Epithelial cell of esophagus (primary cell): ENCODE measurements at regions not wholly inside any gene's neighbourhood (a gene's known extent, or its start where the extent isn't known, plus 50 kb on each side); places are given as distances from the start of the nearest gene placed in this dataset.
"Not testable (repeated sequence)": the region's sequence is repeated elsewhere in the genome, so short reads cannot be mapped to it uniquely, and the experiment has no call there.

Experiments
- DNase-seq: peaks from one replicate; pipeline ENCODE4 v3.0.0; 2010; ENCODE audit warnings: low read depth
- H3K4me3 ChIP-seq: 2 replicates; pipeline ENCODE4 v1.5.1; 2011; ENCODE audit warnings: mild to moderate bottlenecking, low read length, control low read depth
- CTCF ChIP-seq: IDR thresholded peaks from 2 replicates; pipeline ENCODE4 v1.5.1; 2011; ENCODE audit warnings: low read depth, mild to moderate bottlenecking, low read length, control low read depth, inconsistent platforms; ENCODE audit not compliant: insufficient read depth; ENCODE audit errors: missing control alignments

- H3K4me3 ChIP-seq: no peak overlapping the region
- no peak for DNase-seq
- no peak for TF ChIP-seq CTCF
These were observed 94.8 kb upstream of the CENPE start for GRCh38 chr4:103292959-103293358.

GRCh38 chr4:103292373-103292772 is 94.2 kb upstream of the CENPE start:
- no peak overlapping the region for H3K4me3 ChIP-seq
- DNase-seq: no peak
- TF ChIP-seq CTCF: no peak

GRCh38 chr4:103289186-103289585 is 91.0 kb upstream of the CENPE start:
- no peak for DNase-seq
- no peak overlapping the region for H3K4me3 ChIP-seq
- no peak for TF ChIP-seq CTCF

GRCh38 chr4:103272174-103272573 is 74.0 kb upstream of the CENPE start:
- TF ChIP-seq CTCF: no peak
- DNase-seq: no peak
- H3K4me3 ChIP-seq: no peak overlapping the region

- H3K4me3 ChIP-seq: no peak overlapping the region
- TF ChIP-seq CTCF: no peak
- DNase-seq: peak; percentile 27
These were observed 70.6 kb upstream of the CENPE start for GRCh38 chr4:103268746-103269145.

- H3K4me3 ChIP-seq: no peak overlapping the region
- no peak for DNase-seq
- no peak for TF ChIP-seq CTCF
These were observed 66.8 kb upstream of the CENPE start for GRCh38 chr4:103264905-103265304.

GRCh38 chr4:103256068-103256467 is 57.9 kb upstream of the CENPE start:
- H3K4me3 ChIP-seq, DNase-seq: not testable (repeated sequence)
